ENCODE measurements at regions not wholly inside any gene's neighbourhood (a gene's known extent, or its start where the extent isn't known, plus 50 kb on each side); places are given as distances from the start of the nearest gene placed in this dataset.
A peak's percentile ranks its signal among the peaks of the same experiment; 100 is the strongest.
"Not testable (repeated sequence)": the region's sequence is repeated elsewhere in the genome, so short reads cannot be mapped to it uniquely, and the experiment has no call there.

GRCh38 chr3:130800829-130801228 is 54.2 kb upstream of the PIK3R4 start:
- no peak for DNase-seq

GRCh38 chr3:130801473-130801872 is 54.8 kb upstream of the PIK3R4 start:
- no peak for DNase-seq

GRCh38 chr3:130811557-130811956 is 64.9 kb upstream of the PIK3R4 start:
- DNase-seq = no peak

GRCh38 chr3:130814691-130815472 is 68.3 kb upstream of the PIK3R4 start:
- DNase-seq = no peak

- no peak for DNase-seq
Measured at GRCh38 chr3:130816561-130817445, 70.2 kb upstream of the PIK3R4 start.

- DNase-seq = not testable (repeated sequence)
Measured at GRCh38 chr3:130818066-130818465, 71.4 kb upstream of the PIK3R4 start.

GRCh38 chr3:130820976-130821375 is 72.9 kb upstream of the ATP2C1 start:
- DNase-seq = no peak

GRCh38 chr3:130821806-130822205 is 72.1 kb upstream of the ATP2C1 start:
- DNase-seq = no peak

GRCh38 chr3:130823241-130823884 is 70.5 kb upstream of the ATP2C1 start:
- no peak for DNase-seq

- DNase-seq = no peak
Measured at GRCh38 chr3:130823996-130824395, 69.9 kb upstream of the ATP2C1 start.

GRCh38 chr3:130825762-130826299 is 68.1 kb upstream of the ATP2C1 start:
- DNase-seq = no peak

GRCh38 chr3:130826516-130827182 is 67.2 kb upstream of the ATP2C1 start:
- no peak for DNase-seq

GRCh38 chr3:130827486-130827885 is 66.4 kb upstream of the ATP2C1 start:
- no peak for DNase-seq

- DNase-seq = no peak
Measured at GRCh38 chr3:130828948-130829947, 64.6 kb upstream of the ATP2C1 start.

- no peak for DNase-seq
Measured at GRCh38 chr3:130831719-130832400, 62.0 kb upstream of the ATP2C1 start.

GRCh38 chr3:130832401-130832746 is 61.5 kb upstream of the ATP2C1 start:
- not testable (repeated sequence) for DNase-seq

- no peak for DNase-seq
Measured at GRCh38 chr3:130834476-130834875, 59.4 kb upstream of the ATP2C1 start.

- no peak for DNase-seq
Measured at GRCh38 chr3:130835483-130835882, 58.4 kb upstream of the ATP2C1 start.

- DNase-seq = no peak
Measured at GRCh38 chr3:130838898-130839600, 54.8 kb upstream of the ATP2C1 start.

GRCh38 chr3:130839813-130840212 is 54.1 kb upstream of the ATP2C1 start:
- peak; percentile 44 for DNase-seq
